ENCODE measurements at regions not wholly inside any gene's neighbourhood (a gene's known extent, or its start where the extent isn't known, plus 50 kb on each side); places are given as distances from the start of the nearest gene placed in this dataset.

- TF ChIP-seq CTCF (IDR thresholded peaks at IDR 0.05; ENCODE audit: poor library complexity) (no peak), EZH2 (IDR thresholded peaks at IDR 0.05; ENCODE audit: borderline replicate concordance) (no peak)
Measured at GRCh38 chr13:37338726-37339385, 233.4 kb upstream of the CSNK1A1L start.

Measured in hepatocyte (in vitro differentiated cells).